ENCODE measurements at regions not wholly inside any gene's neighbourhood (a gene's known extent, or its start where the extent isn't known, plus 50 kb on each side); places are given as distances from the start of the nearest gene placed in this dataset.
"Not testable (repeated sequence)": the region's sequence is repeated elsewhere in the genome, so short reads cannot be mapped to it uniquely, and the experiment has no call there.

GRCh38 chr14:28635816-28636215 is 130.8 kb upstream of the FOXG1 start:
- not testable (repeated sequence) for TF ChIP-seq POLR2A (IDR thresholded peaks at IDR 0.05; ENCODE audit: low read length); GATA1 (IDR thresholded peaks at IDR 0.05; ENCODE audit: low read depth, low read length)
